H9 (cell line): ENCODE measurements at regions not wholly inside any gene's neighbourhood (a gene's known extent, or its start where the extent isn't known, plus 50 kb on each side); places are given as distances from the start of the nearest gene placed in this dataset.

Experiments
- DNase-seq: peaks from one replicate; pipeline ENCODE4 v3.0.0-alpha.2; 2017
- H2AFZ ChIP-seq: one replicate; pipeline ENCODE4 v1.6.1; 2013; ENCODE audit warnings: mild to moderate bottlenecking, low read length, control low read depth, moderate library complexity
- H2AK5ac ChIP-seq: 2 replicates; pipeline ENCODE4 v1.6.1; 2013; ENCODE audit warnings: low read length, control low read depth, mixed read lengths; ENCODE audit not compliant: insufficient read length
- H2BK120ac ChIP-seq: one replicate; pipeline ENCODE4 v1.6.1; 2013; ENCODE audit warnings: low read depth, mild to moderate bottlenecking, low read length, control low read depth, inconsistent platforms; ENCODE audit not compliant: poor library complexity, severe bottlenecking
- H2BK12ac ChIP-seq: 2 replicates; pipeline ENCODE4 v1.6.1; 2013; ENCODE audit warnings: low read length, control low read depth, mixed read lengths, low read depth; ENCODE audit not compliant: insufficient read length
- H2BK15ac ChIP-seq: 2 replicates; pipeline ENCODE4 v1.6.1; 2013; ENCODE audit warnings: low read depth, low read length, control low read depth
- H2BK20ac ChIP-seq: one replicate; pipeline ENCODE4 v1.6.1; 2013; ENCODE audit warnings: low read depth, mild to moderate bottlenecking, low read length, control low read depth, inconsistent platforms; ENCODE audit not compliant: poor library complexity, severe bottlenecking
- H2BK5ac ChIP-seq: 2 replicates; pipeline ENCODE4 v1.6.1; 2013; ENCODE audit warnings: low read length, control low read depth, mixed read lengths; ENCODE audit not compliant: insufficient read length
- H3K14ac ChIP-seq: 2 replicates; pipeline ENCODE4 v1.6.1; 2013; ENCODE audit warnings: low read length, control low read depth; ENCODE audit not compliant: insufficient read depth
- H3K18ac ChIP-seq: 2 replicates; pipeline ENCODE4 v1.6.1; 2013; ENCODE audit warnings: low read depth, mild to moderate bottlenecking, mixed read lengths, low read length, control low read depth; ENCODE audit not compliant: insufficient read length
- H3K23ac ChIP-seq: 2 replicates; pipeline ENCODE4 v1.6.1; 2013; ENCODE audit warnings: low read length, control low read depth, mixed read lengths, low read depth; ENCODE audit not compliant: insufficient read length
- H3K23me2 ChIP-seq: 2 replicates; pipeline ENCODE4 v1.6.1; 2013; ENCODE audit warnings: low read depth, mild to moderate bottlenecking, mixed read lengths, low read length, control low read depth; ENCODE audit not compliant: insufficient read length, poor library complexity, severe bottlenecking
- H3K27ac ChIP-seq: 2 replicates; pipeline ENCODE4 v1.5.1; 2013; ENCODE audit warnings: low read length, control low read depth, mixed read lengths, low read depth; ENCODE audit not compliant: insufficient read length
- H3K27me3 ChIP-seq: 2 replicates; pipeline ENCODE4 v1.6.1; 2013; ENCODE audit warnings: low read length, control low read depth, inconsistent platforms; ENCODE audit not compliant: insufficient read depth
- H3K4ac ChIP-seq: 2 replicates; pipeline ENCODE4 v1.6.1; 2013; ENCODE audit warnings: low read depth, mild to moderate bottlenecking, control low read depth, inconsistent platforms, low read length, moderate library complexity
- H3K4me1 ChIP-seq: 2 replicates; pipeline ENCODE4 v1.6.1; 2013; ENCODE audit warnings: low read length, control low read depth, inconsistent platforms; ENCODE audit not compliant: insufficient read depth
- H3K4me2 ChIP-seq: 2 replicates; pipeline ENCODE4 v1.6.1; 2013; ENCODE audit warnings: low read length, control low read depth, mixed read lengths; ENCODE audit not compliant: insufficient read length, insufficient read depth
- H3K56ac ChIP-seq: 2 replicates; pipeline ENCODE4 v1.6.1; 2013; ENCODE audit warnings: low read depth, mild to moderate bottlenecking, mixed read lengths, low read length, control low read depth; ENCODE audit not compliant: insufficient read length
- H3K79me1 ChIP-seq: 2 replicates; pipeline ENCODE4 v1.6.1; 2013; ENCODE audit warnings: low read depth, mild to moderate bottlenecking, moderate library complexity, low read length, control low read depth, inconsistent platforms; ENCODE audit not compliant: insufficient read depth, poor library complexity, severe bottlenecking
- H3K79me2 ChIP-seq: 2 replicates; pipeline ENCODE4 v1.6.1; 2013; ENCODE audit warnings: low read length, control low read depth, inconsistent platforms; ENCODE audit not compliant: insufficient read depth
- H3K9ac ChIP-seq: 2 replicates; pipeline ENCODE4 v1.6.1; 2013; ENCODE audit warnings: low read length, control low read depth, mixed read lengths; ENCODE audit not compliant: insufficient read length; ENCODE audit errors: extremely low read depth
- H3K9me3 ChIP-seq: one replicate; pipeline ENCODE4 v1.6.1; 2013; ENCODE audit warnings: low read depth, low read length, inconsistent platforms; ENCODE audit not compliant: control insufficient read depth
- H3T11ph ChIP-seq: one replicate; pipeline ENCODE4 v1.6.1; 2013; ENCODE audit warnings: mild to moderate bottlenecking, low read length, control low read depth, inconsistent platforms
- H4K20me1 ChIP-seq: one replicate; pipeline ENCODE4 v1.6.1; 2013; ENCODE audit not compliant: control insufficient read depth, insufficient read length, insufficient read depth
- H4K5ac ChIP-seq: 2 replicates; pipeline ENCODE4 v1.6.1; 2013; ENCODE audit warnings: low read depth, mild to moderate bottlenecking, mixed read lengths, low read length, control low read depth; ENCODE audit not compliant: insufficient read length
- H4K8ac ChIP-seq: replicated peaks from 2 replicates; pipeline ENCODE4 v1.6.1; 2013; ENCODE audit warnings: low read length, control low read depth, mixed read lengths, low read depth; ENCODE audit not compliant: insufficient read length
- H4K91ac ChIP-seq: 2 replicates; pipeline ENCODE4 v1.6.1; 2013; ENCODE audit warnings: low read depth, mild to moderate bottlenecking, moderate library complexity, mixed read lengths, low read length, control low read depth; ENCODE audit not compliant: insufficient read length
- H3K27ac Mint-ChIP-seq, 3 experiments: 2 replicates in 2 of 3; 3 replicates in 1 of 3; pipeline ENCODE4 v1.8.0; 2020 to 2021; ENCODE audit warnings: mixed read lengths in 3 of 3, mild to moderate bottlenecking in 1 of 3, moderate library complexity in 1 of 3
- H3K27me3 Mint-ChIP-seq: 2 replicates; pipeline ENCODE4 v1.8.0; 2021; ENCODE audit warnings: low read depth, mild to moderate bottlenecking, moderate library complexity, mixed read lengths
- H3K36me3 Mint-ChIP-seq, 3 experiments: 2 replicates in 2 of 3; 3 replicates in 1 of 3; pipeline ENCODE4 v1.8.0; 2020 to 2021; ENCODE audit warnings: low read depth in 3 of 3, mixed read lengths in 3 of 3; ENCODE audit not compliant: insufficient read depth in 1 of 3
- H3K4me1 Mint-ChIP-seq, 2 experiments: 2 replicates each; pipeline ENCODE4 v1.8.0; 2020; ENCODE audit warnings: mixed read lengths in 2 of 2
- H3K4me3 Mint-ChIP-seq, 2 experiments: 2 replicates in 1 of 2; 3 replicates in 1 of 2; pipeline ENCODE4 v1.8.0; 2020 to 2021; ENCODE audit warnings: mild to moderate bottlenecking in 2 of 2, mixed read lengths in 2 of 2, moderate library complexity in 1 of 2
- H3K9me3 Mint-ChIP-seq, 2 experiments: 2 replicates in 1 of 2; 3 replicates in 1 of 2; pipeline ENCODE4 v1.8.0; 2020; ENCODE audit warnings: mild to moderate bottlenecking in 2 of 2, mixed read lengths in 2 of 2, moderate library complexity in 1 of 2
- CTCF ChIP-seq: fragments of 200-600 bp; sonication (generic); conservative IDR thresholded peaks from 3 replicates; pipeline ENCODE4 v1.8.0; 2021; ENCODE audit warnings: antibody characterized with exemption, mild to moderate bottlenecking
- WGBS: extraction: QIAGEN DNeasy Blood & Tissue Kit; methylation state at CpG from one replicate; pipeline ENCODE4 v1.1.7; 2013; ENCODE audit warnings: missing lambda C conversion rate, low lambda C conversion rate, mixed read lengths; ENCODE audit not compliant: insufficient read length; ENCODE audit errors: extremely low coverage; 5-methylcytosine and 5-hydroxymethylcytosine counted together

GRCh38 chr6:139748353-139749146, 374.1 kb upstream of the CITED2 start:
- Histone ChIP-seq H4K20me1 (no peaks in the 10 kb centered on the region), H4K8ac (no peak overlapping the region), H3K14ac (no peak overlapping the region), H3K23ac (no peak overlapping the region), H3K9me3 (no peaks in the 10 kb centered on the region), H2AFZ (no peak overlapping the region), H2AK5ac (no peak overlapping the region), H3K79me2 (no peaks in the 10 kb centered on the region), H4K5ac (no peak overlapping the region), H3K27me3 (no peaks in the 10 kb centered on the region), H3K79me1 (no peaks in the 10 kb centered on the region), H2BK20ac (no peak overlapping the region), H2BK12ac (no peak overlapping the region), H3K4me2 (no peak overlapping the region), H3K4me1 (no peaks in the 10 kb centered on the region), H4K91ac (no peak overlapping the region), H3K23me2 (no peaks in the 10 kb centered on the region), H2BK120ac (no peak overlapping the region), H2BK5ac (no peak overlapping the region), H3K56ac (no peak overlapping the region), H3K27ac (no peak overlapping the region), H3K18ac (no peak overlapping the region), H3K4ac (no peak overlapping the region), H2BK15ac (no peak overlapping the region), H3K9ac (no peak overlapping the region), H3T11ph (no peak overlapping the region)
- H3K9me3 Mint-ChIP-seq: no peaks in the 10 kb centered on the region
- no peak overlapping the region for H3K4me3 Mint-ChIP-seq
- no peak for DNase-seq
- no peak overlapping the region for H3K27ac Mint-ChIP-seq
- WGBS: no CpG with 5 or more reads among the region's 5 CpGs
- TF ChIP-seq CTCF: no peak
- H3K36me3 Mint-ChIP-seq: no peaks in the 10 kb centered on the region
- H3K4me1 Mint-ChIP-seq: peaks cover 3% of the 10 kb centered on the region in 2 experiments
- H3K27me3 Mint-ChIP-seq: no peaks in the 10 kb centered on the region
